Smooth muscle cell (in vitro differentiated cells): ENCODE measurements at regions not wholly inside any gene's neighbourhood (a gene's known extent, or its start where the extent isn't known, plus 50 kb on each side); places are given as distances from the start of the nearest gene placed in this dataset.
A peak's percentile ranks its signal among the peaks of the same experiment; 100 is the strongest.

Experiments used
- DNase-seq: peaks from one replicate; lab custom pipeline; 2025; ENCODE audit not compliant: unreplicated experiment; lab: John Stamatoyannopoulos, UW
- H2AFZ ChIP-seq: fragments of 200-600 bp; sonication (generic); 2 replicates; pipeline ENCODE4 v1.6.0; 2016; ENCODE audit warnings: antibody characterized with exemption, low read depth, mild to moderate bottlenecking
- H3F3A ChIP-seq: fragments of 200-600 bp; sonication (generic); 2 replicates; pipeline ENCODE4 v1.6.0; 2017; ENCODE audit warnings: antibody characterized with exemption, low read depth
- H3K27ac ChIP-seq: fragments of 200-600 bp; sonication (generic); 2 replicates; pipeline ENCODE4 v1.5.1; 2016; ENCODE audit warnings: low read depth, mild to moderate bottlenecking
- H3K27me3 ChIP-seq: fragments of 200-600 bp; sonication (generic); 2 replicates; pipeline ENCODE4 v1.6.1; 2016; ENCODE audit warnings: low read depth, mild to moderate bottlenecking
- H3K36me3 ChIP-seq: fragments of 200-600 bp; sonication (generic); 2 replicates; pipeline ENCODE4 v1.5.1; 2016; ENCODE audit warnings: low read depth
- H3K4me1 ChIP-seq: fragments of 200-600 bp; sonication (generic); 2 replicates; pipeline ENCODE4 v1.5.1; 2016; ENCODE audit warnings: low read depth
- H3K4me2 ChIP-seq: fragments of 200-600 bp; sonication (generic); 2 replicates; pipeline ENCODE4 v1.6.0; 2016; ENCODE audit warnings: mild to moderate bottlenecking
- H3K4me3 ChIP-seq: fragments of 200-600 bp; sonication (generic); 2 replicates; pipeline ENCODE4 v1.5.1; 2016; ENCODE audit warnings: mild to moderate bottlenecking
- H3K79me2 ChIP-seq: fragments of 200-600 bp; sonication (generic); 2 replicates; pipeline ENCODE4 v1.6.0; 2016; ENCODE audit warnings: low read depth, mild to moderate bottlenecking
- H3K9ac ChIP-seq: fragments of 200-600 bp; sonication (generic); 2 replicates; pipeline ENCODE4 v1.6.0; 2016; ENCODE audit warnings: low read depth
- H3K9me3 ChIP-seq: fragments of 200-600 bp; sonication (generic); replicated peaks from 2 replicates; pipeline ENCODE4 v1.5.1; 2016; ENCODE audit warnings: low read depth
- H4K20me1 ChIP-seq: fragments of 200-600 bp; sonication (generic); 2 replicates; pipeline ENCODE4 v1.6.0; 2016; ENCODE audit warnings: low read depth
- CTCF ChIP-seq: fragments of 200-600 bp; sonication (generic); IDR thresholded peaks from 2 replicates; pipeline ENCODE4 v1.5.1; 2017; ENCODE audit warnings: borderline replicate concordance, mild to moderate bottlenecking, antibody characterized with exemption; ENCODE audit not compliant: insufficient read depth, poor library complexity, severe bottlenecking
- WGBS: methylation state at CpG from one replicate; pipeline ENCODE4 v1.1.7; 2016; ENCODE audit warnings: low lambda C conversion rate; 5-methylcytosine and 5-hydroxymethylcytosine counted together

DNA sequence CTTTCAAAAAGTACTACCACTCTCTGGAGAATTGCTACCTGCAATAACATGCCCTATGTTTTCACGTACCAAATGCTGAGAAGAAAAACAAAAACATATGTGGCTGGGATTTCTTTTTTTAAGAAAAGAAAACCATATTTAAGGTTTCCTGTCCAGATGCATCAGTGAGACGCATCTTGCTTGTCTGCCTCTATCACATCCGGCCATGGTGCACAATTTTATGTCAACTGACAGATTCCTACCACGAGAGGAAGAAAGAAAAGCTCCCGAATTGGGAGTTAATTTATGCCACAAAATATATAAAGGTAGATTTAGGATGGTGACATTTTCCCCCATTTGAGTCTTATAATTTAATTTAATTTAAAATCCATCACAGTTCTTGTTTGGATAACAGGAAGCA lies 62.3 kb upstream of the COL24A1 start:
- no peaks in the 10 kb centered on the region for H3K9me3 ChIP-seq
- TF ChIP-seq CTCF = no peak
- H4K20me1 ChIP-seq = no peaks in the 10 kb centered on the region
- H3K4me1 ChIP-seq = no peaks in the 10 kb centered on the region
- DNase-seq = no peak
- H3K27ac ChIP-seq = no peak overlapping the region
- WGBS = 70% methylated on average over 5 of the region's 5 CpGs
- H3K9ac ChIP-seq = no peak overlapping the region
- no peaks in the 10 kb centered on the region for H3F3A ChIP-seq
- H3K79me2 ChIP-seq = no peaks in the 10 kb centered on the region
- no peak overlapping the region for H3K4me2 ChIP-seq
- no peak overlapping the region for H2AFZ ChIP-seq
- no peaks in the 10 kb centered on the region for H3K27me3 ChIP-seq
- H3K36me3 ChIP-seq = no peaks in the 10 kb centered on the region
- H3K4me3 ChIP-seq = no peak overlapping the region

DNA sequence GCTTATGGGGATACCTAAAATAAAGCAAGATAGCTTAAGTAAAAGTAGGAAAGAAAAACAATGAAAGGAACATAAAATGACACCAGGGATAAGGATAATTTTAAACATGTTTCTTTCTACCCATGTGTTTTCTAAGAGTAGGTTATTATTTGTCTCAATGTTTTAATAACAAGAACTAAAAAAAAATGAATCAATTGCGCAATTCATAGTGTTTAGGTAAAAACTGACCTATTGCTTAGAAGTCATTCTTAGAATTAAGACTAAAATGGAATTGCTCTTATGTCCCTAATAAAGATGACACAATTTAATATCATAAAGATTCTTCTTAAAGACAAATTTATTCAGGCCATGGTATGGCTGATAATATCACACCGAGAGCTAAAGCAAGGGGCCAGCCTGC lies 58.0 kb upstream of the COL24A1 start:
- no peak overlapping the region for H3K9ac ChIP-seq
- TF ChIP-seq CTCF = no peak
- no peak overlapping the region for H3K4me3 ChIP-seq
- no peaks in the 10 kb centered on the region for H3K4me1 ChIP-seq
- H3K9me3 ChIP-seq = no peaks in the 10 kb centered on the region
- no peaks in the 10 kb centered on the region for H3F3A ChIP-seq
- 97% methylated on average over 2 of the region's 2 CpGs for WGBS
- H2AFZ ChIP-seq = no peak overlapping the region
- no peak for DNase-seq
- H3K27ac ChIP-seq = no peak overlapping the region
- H3K27me3 ChIP-seq = no peaks in the 10 kb centered on the region
- H3K36me3 ChIP-seq = no peaks in the 10 kb centered on the region
- no peak overlapping the region for H3K4me2 ChIP-seq
- H3K79me2 ChIP-seq = no peaks in the 10 kb centered on the region
- H4K20me1 ChIP-seq = no peaks in the 10 kb centered on the region

DNA sequence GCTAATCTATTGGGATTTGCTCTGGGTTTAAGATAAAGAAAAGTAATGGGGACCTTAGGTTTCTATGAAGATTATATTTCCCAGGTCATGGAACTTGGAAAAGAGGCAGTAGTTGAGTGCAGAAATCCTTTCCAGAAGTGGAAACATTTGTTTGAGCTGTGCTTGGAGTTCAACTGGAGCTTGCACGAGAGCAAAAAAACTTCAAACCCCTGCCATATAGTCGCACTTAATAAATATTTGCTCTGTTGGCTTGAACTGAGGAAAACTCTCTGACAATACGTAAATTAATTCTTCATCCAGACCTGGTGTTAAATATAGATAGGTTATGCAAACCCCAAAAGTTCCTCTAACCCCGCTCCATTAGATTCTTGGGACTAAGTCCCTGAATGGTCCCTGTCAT lies 52.8 kb upstream of the COL24A1 start:
- H3K4me2 ChIP-seq = no peak overlapping the region
- no peaks in the 10 kb centered on the region for H3F3A ChIP-seq
- DNase-seq = no peak
- no peaks in the 10 kb centered on the region for H3K9me3 ChIP-seq
- peaks cover 5% of the 10 kb centered on the region for H3K4me1 ChIP-seq
- no peaks in the 10 kb centered on the region for H3K36me3 ChIP-seq
- H3K27me3 ChIP-seq = no peaks in the 10 kb centered on the region
- no peaks in the 10 kb centered on the region for H3K79me2 ChIP-seq
- H4K20me1 ChIP-seq = no peaks in the 10 kb centered on the region
- H2AFZ ChIP-seq = no peak overlapping the region
- no peak overlapping the region for H3K4me3 ChIP-seq
- no peak overlapping the region for H3K9ac ChIP-seq
- 93% methylated on average over 4 of the region's 4 CpGs for WGBS
- H3K27ac ChIP-seq = no peak overlapping the region
- TF ChIP-seq CTCF = no peak

GRCh38 chr1:86207323-86207722 lies 50.8 kb upstream of the COL24A1 start:
- H3K27me3 ChIP-seq = no peaks in the 10 kb centered on the region
- WGBS = 29% methylated on average over 2 of the region's 2 CpGs
- no peak overlapping the region for H3K4me3 ChIP-seq
- H3K9ac ChIP-seq = no peak overlapping the region
- peak overlapping the region; percentile 29 for H3K4me2 ChIP-seq
- DNase-seq = no peak
- H2AFZ ChIP-seq = no peak overlapping the region
- H3K4me1 ChIP-seq = peaks cover 5% of the 10 kb centered on the region
- no peaks in the 10 kb centered on the region for H4K20me1 ChIP-seq
- no peaks in the 10 kb centered on the region for H3K79me2 ChIP-seq
- H3F3A ChIP-seq = no peaks in the 10 kb centered on the region
- no peaks in the 10 kb centered on the region for H3K9me3 ChIP-seq
- no peaks in the 10 kb centered on the region for H3K36me3 ChIP-seq
- TF ChIP-seq CTCF = no peak
- H3K27ac ChIP-seq = peak overlapping the region; percentile 30
